DOHH2 (cell line): ENCODE measurements at regions not wholly inside any gene's neighbourhood (a gene's known extent, or its start where the extent isn't known, plus 50 kb on each side); places are given as distances from the start of the nearest gene placed in this dataset.
"Not testable (repeated sequence)": the region's sequence is repeated elsewhere in the genome, so short reads cannot be mapped to it uniquely, and the experiment has no call there.

Experiments used
- EZH2phosphoT487 ChIP-seq: fragments of 200-600 bp; sonication (generic); IDR thresholded peaks from 2 replicates; pipeline ENCODE4 v1.6.1; 2017; ENCODE audit warnings: borderline replicate concordance, mild to moderate bottlenecking, antibody characterized with exemption, low read length, moderate library complexity, mixed read lengths
- TF ChIP-seq, protein P1 (sequence below): fragments of 200-600 bp; sonication (generic); IDR thresholded peaks from one replicate; pipeline ENCODE4 v1.5.1; 2014; ENCODE audit warnings: antibody characterized with exemption, mild to moderate bottlenecking, low read depth, low read length; ENCODE audit not compliant: poor library complexity, severe bottlenecking

DNA sequence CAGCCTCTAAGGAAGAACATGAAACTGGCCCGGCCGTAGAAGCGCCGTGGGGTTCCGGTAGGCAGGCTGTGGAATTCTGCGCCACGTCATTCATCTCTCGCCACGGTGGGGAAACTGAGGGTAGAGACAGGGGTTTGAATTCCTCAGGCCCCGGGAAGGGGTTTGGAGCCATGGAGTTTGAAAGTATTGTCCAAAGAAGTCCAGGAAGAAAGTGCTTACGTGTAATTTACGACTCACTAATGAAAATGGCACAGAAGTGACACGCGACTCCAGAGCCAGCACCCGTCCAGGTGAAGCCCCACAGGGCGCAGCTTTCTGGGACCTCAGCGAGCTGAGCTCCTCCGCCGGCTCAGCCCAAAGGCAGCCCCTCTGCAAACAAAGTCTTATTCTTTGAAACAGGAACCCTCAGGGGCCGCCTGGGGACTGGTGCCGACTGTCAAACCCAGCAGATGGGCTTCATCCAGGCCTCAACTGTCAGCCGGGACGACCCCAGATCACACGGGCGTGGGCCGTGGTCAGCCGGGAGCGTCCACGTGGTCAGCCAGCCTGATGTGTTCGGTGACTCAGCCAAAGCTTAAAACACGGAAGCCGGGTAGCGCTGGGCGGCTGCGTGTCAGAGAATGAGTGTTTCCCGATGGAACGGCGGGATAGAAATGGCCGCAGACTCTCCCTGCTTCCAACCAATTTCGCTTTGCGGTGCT is 200.0 kb downstream of the LAT start:
- TF ChIP-seq, protein P1, sequence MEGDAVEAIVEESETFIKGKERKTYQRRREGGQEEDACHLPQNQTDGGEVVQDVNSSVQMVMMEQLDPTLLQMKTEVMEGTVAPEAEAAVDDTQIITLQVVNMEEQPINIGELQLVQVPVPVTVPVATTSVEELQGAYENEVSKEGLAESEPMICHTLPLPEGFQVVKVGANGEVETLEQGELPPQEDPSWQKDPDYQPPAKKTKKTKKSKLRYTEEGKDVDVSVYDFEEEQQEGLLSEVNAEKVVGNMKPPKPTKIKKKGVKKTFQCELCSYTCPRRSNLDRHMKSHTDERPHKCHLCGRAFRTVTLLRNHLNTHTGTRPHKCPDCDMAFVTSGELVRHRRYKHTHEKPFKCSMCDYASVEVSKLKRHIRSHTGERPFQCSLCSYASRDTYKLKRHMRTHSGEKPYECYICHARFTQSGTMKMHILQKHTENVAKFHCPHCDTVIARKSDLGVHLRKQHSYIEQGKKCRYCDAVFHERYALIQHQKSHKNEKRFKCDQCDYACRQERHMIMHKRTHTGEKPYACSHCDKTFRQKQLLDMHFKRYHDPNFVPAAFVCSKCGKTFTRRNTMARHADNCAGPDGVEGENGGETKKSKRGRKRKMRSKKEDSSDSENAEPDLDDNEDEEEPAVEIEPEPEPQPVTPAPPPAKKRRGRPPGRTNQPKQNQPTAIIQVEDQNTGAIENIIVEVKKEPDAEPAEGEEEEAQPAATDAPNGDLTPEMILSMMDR = not testable (repeated sequence)
- not testable (repeated sequence) for TF ChIP-seq EZH2phosphoT487
